H1 (cell line): ENCODE measurements at regions not wholly inside any gene's neighbourhood (a gene's known extent, or its start where the extent isn't known, plus 50 kb on each side); places are given as distances from the start of the nearest gene placed in this dataset.

ENCODE experiments used
- CTCF ChIA-PET: fragments of 300-600 bp; sonication (Branson Sonifier 250); formaldehyde crosslinking; loops from one replicate; lab custom pipeline; 2021; ENCODE audit not compliant: partially characterized antibody; lab: Charles Lee
- POLR2A ChIA-PET: fragments of 300-600 bp; sonication (Branson Sonifier 250); formaldehyde crosslinking; loops from one replicate; lab custom pipeline; 2021; ENCODE audit warnings: inconsistent platforms; ENCODE audit not compliant: partially characterized antibody; lab: Charles Lee
- DNase-seq, 2 experiments: peaks; one replicate each; pipeline versions ENCODE4 v3.0.0 to v3.0.0-alpha.2; 2010 to 2022; ENCODE audit warnings: low spot score in 2 of 2, low read depth in 1 of 2, mixed read lengths in 1 of 2
- FAIRE-seq: peaks from 2 replicates; lab custom pipeline; 2011; peaks lifted over from hg19 to GRCh38; lab: Jason Lieb, UNC
- H2AFZ ChIP-seq: 2 replicates; pipeline ENCODE4 v1.8.1; 2012; ENCODE audit warnings: low read length, inconsistent platforms
- H2AK5ac ChIP-seq: 2 replicates; pipeline ENCODE4 v1.6.1; 2013; ENCODE audit warnings: low read depth, low read length
- H2BK120ac ChIP-seq: replicated peaks from 2 replicates; pipeline ENCODE3; 2013; ENCODE audit warnings: low read depth, low read length, inconsistent platforms
- H2BK12ac ChIP-seq: 2 replicates; pipeline ENCODE4 v1.6.1; 2013; ENCODE audit warnings: low read depth, low read length
- H2BK15ac ChIP-seq: 2 replicates; pipeline ENCODE4 v1.6.1; 2013; ENCODE audit warnings: low read length
- H2BK20ac ChIP-seq: 2 replicates; pipeline ENCODE4 v1.6.1; 2013; ENCODE audit warnings: low read length
- H2BK5ac ChIP-seq: 2 replicates; pipeline ENCODE4 v1.6.1; 2013; ENCODE audit warnings: low read depth, low read length
- H3K14ac ChIP-seq: 2 replicates; pipeline ENCODE4 v1.6.1; 2013; ENCODE audit warnings: inconsistent platforms; ENCODE audit not compliant: insufficient read length
- H3K18ac ChIP-seq: 2 replicates; pipeline ENCODE4 v1.6.1; 2013; ENCODE audit warnings: low read length; ENCODE audit errors: extremely low read depth
- H3K23ac ChIP-seq: 2 replicates; pipeline ENCODE4 v1.6.1; 2013; ENCODE audit warnings: inconsistent platforms; ENCODE audit not compliant: insufficient read length
- H3K23me2 ChIP-seq: 2 replicates; pipeline ENCODE4 v1.6.1; 2013; ENCODE audit warnings: low read depth, low read length
- H3K27ac ChIP-seq: 2 replicates; pipeline ENCODE4 v1.6.1; 2011; ENCODE audit warnings: low read depth, low read length, inconsistent platforms
- H3K27me3 ChIP-seq, 4 experiments: replicated peaks in 1 of 4; 1 replicate in 1 of 4; 2 replicates in 3 of 4; pipeline versions ENCODE4 v1.6.1 to v1.8.1; 2011 to 2013; ENCODE audit warnings: low read length in 3 of 4, mild to moderate bottlenecking in 3 of 4, inconsistent platforms in 2 of 4, mixed read lengths in 2 of 4, moderate library complexity in 1 of 4; ENCODE audit not compliant: control insufficient read depth in 3 of 4, insufficient read depth in 3 of 4; ENCODE audit errors: extremely low read depth in 1 of 4
- H3K36me3 ChIP-seq, 4 experiments: 2 replicates each; pipeline versions ENCODE4 v1.6.1 to v1.8.1; 2011 to 2013; ENCODE audit warnings: mild to moderate bottlenecking in 4 of 4, low read length in 3 of 4, moderate library complexity in 2 of 4, control low read depth in 1 of 4, inconsistent platforms in 1 of 4; ENCODE audit not compliant: insufficient read depth in 4 of 4, control insufficient read depth in 2 of 4
- H3K4ac ChIP-seq: replicated peaks from 2 replicates; pipeline ENCODE3; 2013; ENCODE audit warnings: low read length, low read depth, mixed read lengths, inconsistent platforms; ENCODE audit not compliant: insufficient read length
- H3K4me1 ChIP-seq, 4 experiments: replicated peaks in 1 of 4; 1 replicate in 1 of 4; 2 replicates in 3 of 4; pipeline versions ENCODE4 v1.6.1 to v1.8.1; 2011 to 2013; ENCODE audit warnings: low read length in 3 of 4, inconsistent platforms in 2 of 4, mixed read lengths in 1 of 4; ENCODE audit not compliant: insufficient read depth in 4 of 4, control insufficient read depth in 3 of 4
- H3K4me2 ChIP-seq, 2 experiments: 2 replicates each; pipeline versions ENCODE4 v1.6.1 to v1.8.1; 2011 to 2013; ENCODE audit warnings: low read depth in 2 of 2, low read length in 2 of 2, control low read depth in 1 of 2, inconsistent platforms in 1 of 2, mild to moderate bottlenecking in 1 of 2; ENCODE audit not compliant: insufficient read depth in 1 of 2
- H3K4me3 ChIP-seq, 4 experiments: fragments of 200-600, 300-600 bp in 1 of 4; sonication (generic), shearing (Covaris generic), sonication (Bioruptor Twin) in 1 of 4; 2 replicates each; pipeline versions ENCODE4 v1.5.1 to v1.8.1; 2011 to 2016; ENCODE audit warnings: low read length in 4 of 4, low read depth in 3 of 4, control low read depth in 2 of 4, inconsistent platforms in 2 of 4, mild to moderate bottlenecking in 2 of 4, mixed read lengths in 1 of 4, moderate library complexity in 1 of 4; ENCODE audit not compliant: insufficient read depth in 2 of 4; ENCODE audit errors: extremely low read depth in 1 of 4
- H3K56ac ChIP-seq: replicated peaks from 2 replicates; pipeline ENCODE3; 2013; ENCODE audit warnings: low read depth, mild to moderate bottlenecking, mixed read lengths, low read length, inconsistent platforms; ENCODE audit not compliant: insufficient read length
- H3K79me1 ChIP-seq: 2 replicates; pipeline ENCODE4 v1.6.1; 2013; ENCODE audit warnings: low read depth, low read length, control low read depth
- H3K79me2 ChIP-seq, 2 experiments: 2 replicates each; pipeline versions ENCODE4 v1.6.1 to v1.8.1; 2012 to 2013; ENCODE audit warnings: low read length in 2 of 2, mild to moderate bottlenecking in 2 of 2, inconsistent platforms in 1 of 2; ENCODE audit not compliant: insufficient read depth in 2 of 2, control insufficient read depth in 1 of 2
- H3K9ac ChIP-seq, 4 experiments: replicated peaks in 1 of 4; 1 replicate in 1 of 4; 2 replicates in 3 of 4; pipeline versions ENCODE4 v1.6.1 to v1.8.1; 2011 to 2013; ENCODE audit warnings: low read depth in 3 of 4, low read length in 3 of 4, control low read depth in 2 of 4, mild to moderate bottlenecking in 2 of 4, moderate library complexity in 2 of 4, inconsistent platforms in 1 of 4; ENCODE audit errors: extremely low read depth in 1 of 4
- H3K9me3 ChIP-seq, 2 experiments: 2 replicates each; pipeline versions ENCODE4 v1.6.1 to v1.8.1; 2012 to 2013; ENCODE audit warnings: mild to moderate bottlenecking in 2 of 2, moderate library complexity in 2 of 2, control low read depth in 1 of 2, inconsistent platforms in 1 of 2, low read depth in 1 of 2, low read length in 1 of 2, mixed read lengths in 1 of 2; ENCODE audit not compliant: insufficient read depth in 2 of 2
- H4K20me1 ChIP-seq, 2 experiments: replicated peaks in 1 of 2; 2 replicates each; pipeline versions ENCODE3 to v1.8.1; 2011 to 2013; ENCODE audit warnings: inconsistent platforms in 2 of 2, low read length in 2 of 2, mild to moderate bottlenecking in 1 of 2; ENCODE audit not compliant: insufficient read depth in 2 of 2, control insufficient read depth in 1 of 2
- H4K5ac ChIP-seq: 2 replicates; pipeline ENCODE4 v1.6.1; 2013; ENCODE audit warnings: low read length, low read depth, mixed read lengths, inconsistent platforms; ENCODE audit not compliant: insufficient read length
- H4K8ac ChIP-seq: 2 replicates; pipeline ENCODE4 v1.8.0; 2013; ENCODE audit warnings: mild to moderate bottlenecking, moderate library complexity, low read length, inconsistent platforms; ENCODE audit not compliant: insufficient read depth; ENCODE audit errors: extremely low read depth
- H4K91ac ChIP-seq: replicated peaks from 2 replicates; pipeline ENCODE3; 2013; ENCODE audit warnings: low read length, mixed read lengths, inconsistent platforms; ENCODE audit not compliant: insufficient read length
- CEBPB ChIP-seq: IDR thresholded peaks from 2 replicates; pipeline ENCODE4 v1.6.1; 2012; ENCODE audit warnings: low read depth, low read length
- CHD2 ChIP-seq: IDR thresholded peaks from 2 replicates; pipeline ENCODE4 v1.6.1; 2012; ENCODE audit warnings: low read length, improper control_type of control experiment
- CTBP2 ChIP-seq: IDR thresholded peaks from 2 replicates; pipeline ENCODE4 v1.7.0; 2011; ENCODE audit warnings: borderline replicate concordance, mild to moderate bottlenecking, moderate library complexity, mixed read lengths, low read length; ENCODE audit not compliant: insufficient read depth, insufficient read length
- EGR1 ChIP-seq: IDR thresholded peaks from 2 replicates; pipeline ENCODE4 v1.6.1; 2011; ENCODE audit warnings: low read depth, low read length, borderline replicate concordance
- EZH2 ChIP-seq: fragments of 200-600 bp; sonication (generic); IDR thresholded peaks from 2 replicates; pipeline ENCODE4 v1.7.1; 2012; ENCODE audit warnings: low read depth, mild to moderate bottlenecking, moderate library complexity, low read length, inconsistent platforms; ENCODE audit not compliant: severe bottlenecking
- JUND ChIP-seq: IDR thresholded peaks from 2 replicates; pipeline ENCODE4 v1.6.1; 2011; ENCODE audit warnings: mild to moderate bottlenecking, improper control_type of control experiment, low read length
- MAFK ChIP-seq: IDR thresholded peaks from 2 replicates; pipeline ENCODE4 v1.6.1; 2012; ENCODE audit warnings: low read depth, mild to moderate bottlenecking, improper control_type of control experiment, low read length
- POLR2A ChIP-seq, 2 experiments: IDR thresholded peaks; 1 replicate in 1 of 2; 2 replicates in 1 of 2; pipeline ENCODE4 v1.6.1; 2011; ENCODE audit warnings: low read depth in 2 of 2, low read length in 2 of 2, mild to moderate bottlenecking in 2 of 2; ENCODE audit errors: control extremely low read depth in 1 of 2
- POLR2AphosphoS5 ChIP-seq: IDR thresholded peaks from 2 replicates; pipeline ENCODE4 v1.6.1; 2011; ENCODE audit warnings: low read depth, low read length
- RFX5 ChIP-seq: IDR thresholded peaks from 2 replicates; pipeline ENCODE4 v1.6.1; 2011; ENCODE audit warnings: low read depth, low read length, improper control_type of control experiment, borderline replicate concordance
- SP1 ChIP-seq: IDR thresholded peaks from 2 replicates; pipeline ENCODE4 v1.6.1; 2011; ENCODE audit warnings: low read depth, low read length
- SP2 ChIP-seq: IDR thresholded peaks from 2 replicates; pipeline ENCODE4 v1.6.1; 2012; ENCODE audit warnings: mild to moderate bottlenecking, low read length, inconsistent platforms
- SRF ChIP-seq: IDR thresholded peaks from 2 replicates; pipeline ENCODE4 v1.6.1; 2011; ENCODE audit warnings: mild to moderate bottlenecking, low read depth, low read length, moderate library complexity
- TEAD4 ChIP-seq: IDR thresholded peaks from 2 replicates; pipeline ENCODE4 v1.6.1; 2012; ENCODE audit warnings: low read depth, low read length, inconsistent platforms, mixed read lengths
- YY1 ChIP-seq: IDR thresholded peaks from 2 replicates; pipeline ENCODE4 v1.6.1; 2011; ENCODE audit warnings: low read depth, mild to moderate bottlenecking, low read length
- WGBS, 2 experiments: shearing (Covaris generic) in 1 of 2; methylation state at CpG; one replicate each; pipeline versions ENCODE4 v1.1.6 to v1.1.7; 2013 to 2015; ENCODE audit warnings: low lambda C conversion rate in 2 of 2, mixed read lengths in 2 of 2, inconsistent platforms in 1 of 2, low coverage in 1 of 2, missing lambda C conversion rate in 1 of 2; ENCODE audit not compliant: insufficient replicate concordance in 2 of 2, insufficient coverage in 1 of 2, insufficient read length in 1 of 2; ENCODE audit errors: extremely low coverage in 1 of 2, missing lambda C conversion rate in 1 of 2; 5-methylcytosine and 5-hydroxymethylcytosine counted together

GRCh38 chr13:40151673-40152072 lies 496.2 kb downstream of the COG6 start:
- Histone ChIP-seq H3K14ac (no peak overlapping the region), H3K4me1 (no peaks in the 10 kb centered on the region; a peak in 1 of 7 replicates), H3K4me3 (no peak overlapping the region), H2BK12ac (no peak overlapping the region), H3K9me3 (no peaks in the 10 kb centered on the region), H2BK15ac (no peak overlapping the region), H3K27me3 (no peaks in the 10 kb centered on the region), H3K18ac (no peak overlapping the region), H3K23me2 (no peaks in the 10 kb centered on the region), H4K8ac (no peak overlapping the region), H4K20me1 (no peaks in the 10 kb centered on the region), H3K4ac (no peak overlapping the region), H2BK5ac (no peak overlapping the region), H2AFZ (no peak overlapping the region), H3K56ac (no peak overlapping the region), H2BK120ac (no peak overlapping the region), H3K23ac (no peak overlapping the region), H3K79me1 (no peaks in the 10 kb centered on the region), H2AK5ac (no peak overlapping the region), H3K36me3 (no peaks in the 10 kb centered on the region), H3K27ac (no peak overlapping the region), H3K79me2 (no peaks in the 10 kb centered on the region), H4K91ac (no peak overlapping the region), H4K5ac (no peak overlapping the region), H3K9ac (no peak overlapping the region), H2BK20ac (no peak overlapping the region), H3K4me2 (no peak overlapping the region)
- POLR2A ChIA-PET, result no interaction called here
- WGBS, 2 experiments, result 92% methylated on average over 2 of the region's 2 CpGs; no CpG with 5 or more reads in 1 of the 2 experiments
- DNase-seq, result no peak
- CTCF ChIA-PET, result interaction anchor here (0.9 to 1.2 kb wide), 2 partner anchors 8 to 489 kb away, joined by 3 to 4 read pairs; no protein-coding TSS in a partner anchor
- no peak for FAIRE-seq
- TF ChIP-seq SP2 (no peak), TEAD4 (no peak), SRF (no peak), CTBP2 (no peak), SP1 (no peak), POLR2AphosphoS5 (no peak), RFX5 (no peak), EGR1 (no peak), MAFK (no peak), CHD2 (no peak), EZH2 (no peak), CEBPB (no peak), POLR2A (IDR thresholded peaks at IDR 0.05; ENCODE audit: control extremely low read depth in 1 of 2, low read depth in 2 of 2, low read length in 2 of 2) (no peak), YY1 (no peak), JUND (no peak)
